ENCODE measurements at regions not wholly inside any gene's neighbourhood (a gene's known extent, or its start where the extent isn't known, plus 50 kb on each side); places are given as distances from the start of the nearest gene placed in this dataset.
"Not testable (repeated sequence)": the region's sequence is repeated elsewhere in the genome, so short reads cannot be mapped to it uniquely, and the experiment has no call there.

DNA sequence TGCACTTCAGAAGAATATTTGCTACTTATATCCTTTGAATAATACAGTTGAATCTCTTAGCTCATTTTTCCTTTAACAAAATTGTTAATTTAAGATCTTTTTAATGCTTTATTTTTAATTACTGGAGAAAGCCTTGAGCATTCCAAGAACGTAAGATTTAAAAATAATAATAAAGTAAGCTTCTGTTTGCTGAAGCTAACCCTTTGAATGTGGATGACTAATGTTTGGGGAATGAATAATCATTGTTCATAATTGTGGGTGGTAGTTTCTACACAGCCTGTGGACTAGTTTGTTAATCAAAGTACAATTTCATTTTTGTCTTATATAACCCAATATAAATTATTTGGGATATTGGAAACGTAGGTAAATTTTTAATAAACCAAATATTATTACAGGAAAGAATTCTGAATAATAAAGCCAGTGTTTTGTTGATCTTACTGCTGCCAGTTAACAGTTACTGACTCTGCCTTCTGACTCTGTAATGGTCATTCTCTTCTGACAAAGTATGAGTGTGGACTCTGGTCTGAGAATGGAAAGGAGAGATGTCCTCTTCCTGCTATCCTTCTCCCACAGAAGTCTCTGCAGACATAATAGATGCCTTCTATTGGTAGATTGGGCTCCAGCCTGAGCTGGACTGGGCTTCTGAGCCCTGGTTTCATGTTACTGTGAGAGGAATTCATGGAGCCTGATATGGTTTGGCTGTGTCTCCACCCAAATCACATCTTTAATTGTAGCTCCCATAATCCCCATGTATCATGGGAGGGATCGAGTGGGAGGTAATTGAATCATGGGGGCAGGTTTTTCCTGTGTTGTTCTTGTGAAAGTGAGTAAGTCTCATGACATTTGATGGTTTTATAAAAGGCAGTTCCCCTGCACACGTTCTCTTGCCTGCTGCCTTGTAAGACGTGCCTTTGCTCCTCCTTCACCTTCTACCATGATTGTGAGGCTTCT is 292.7 kb upstream of the SLC39A10 start:
- no peak for DNase-seq (ENCODE audit: low read depth, low spot score)

DNA sequence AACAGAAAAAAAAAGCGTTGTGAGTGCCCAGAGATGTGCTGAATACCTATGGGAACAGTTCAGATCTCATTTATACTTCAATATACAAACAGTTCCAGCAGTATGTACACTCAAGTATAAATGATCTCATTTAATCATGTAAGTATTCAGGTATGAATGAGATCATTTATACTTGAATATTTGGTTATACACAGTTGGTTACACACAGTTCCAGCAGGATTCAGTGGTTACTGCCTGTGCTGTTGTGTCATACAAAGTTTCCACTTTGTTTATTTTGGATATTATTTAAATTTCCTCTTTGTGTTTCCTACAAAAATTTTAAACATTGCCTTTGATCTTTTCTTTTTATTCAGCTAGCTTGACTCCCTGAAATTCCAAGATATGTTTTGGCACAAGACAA is 293.5 kb upstream of the SLC39A10 start:
- no peak for DNase-seq (ENCODE audit: low read depth, low spot score)
- in situ Hi-C loops (cut with HindIII; ENCODE audit: low pct_unique_long_range_greater_than_20kb, low sequenced_read_pairs): no loop called here

More for the DNA sequence above, 292.7 kb upstream of the SLC39A10 start:
- in situ Hi-C loops (cut with HindIII; ENCODE audit: low pct_unique_long_range_greater_than_20kb, low sequenced_read_pairs): no loop called here

DNA sequence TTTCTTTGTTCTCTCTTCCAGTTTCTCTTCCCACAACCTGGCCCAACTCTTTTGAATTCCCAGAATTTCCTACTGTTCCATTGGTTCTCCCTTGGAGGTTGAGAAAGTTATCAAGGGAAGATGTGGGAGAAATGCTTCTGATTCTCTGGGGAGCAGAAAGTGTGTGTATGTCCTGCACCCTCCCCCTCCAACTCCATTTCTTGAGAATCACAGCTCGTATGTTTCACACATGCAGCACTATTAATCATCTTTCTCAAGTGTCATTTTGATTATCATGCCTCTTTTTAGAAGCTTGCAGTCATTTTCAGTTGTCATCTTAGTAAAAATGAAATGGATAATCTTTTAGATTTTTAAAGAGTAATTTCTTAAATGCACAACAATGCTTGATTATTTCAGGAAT is 296.8 kb upstream of the SLC39A10 start:
- no peak for DNase-seq (ENCODE audit: low read depth, low spot score)
- in situ Hi-C loops (cut with HindIII; ENCODE audit: low pct_unique_long_range_greater_than_20kb, low sequenced_read_pairs): no loop called here

DNA sequence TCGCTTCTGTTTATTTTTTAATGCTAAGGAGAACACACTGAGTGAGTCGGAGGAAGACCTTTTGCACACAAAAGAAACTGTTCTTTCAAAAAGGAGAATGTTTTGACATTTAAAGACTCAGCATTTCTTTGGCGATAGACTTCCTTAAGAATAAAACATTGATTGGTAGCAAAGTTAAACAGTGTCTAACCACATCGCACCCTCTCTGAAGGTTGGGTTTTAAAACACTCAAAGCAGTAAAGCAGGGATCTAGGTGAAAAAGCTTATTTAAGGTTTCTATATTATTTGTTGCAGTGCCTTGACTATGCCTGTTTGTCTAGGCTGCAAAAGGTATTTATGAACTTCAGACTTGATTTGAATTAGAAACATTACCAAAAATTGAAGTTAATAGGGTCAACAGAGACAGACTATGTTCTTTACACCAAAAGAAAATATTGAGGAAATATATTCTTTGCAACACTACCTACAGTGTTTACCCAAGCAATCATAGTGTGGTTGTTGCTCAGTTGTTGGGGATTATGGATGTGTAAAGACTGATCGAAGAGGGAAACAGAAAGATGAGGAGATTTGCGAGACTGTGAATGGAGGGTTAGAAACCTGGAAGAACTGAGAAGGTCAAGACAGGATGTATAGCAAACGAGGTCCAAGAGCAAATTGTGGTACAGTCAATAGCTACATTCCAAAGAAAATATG is 297.8 kb upstream of the SLC39A10 start:
- in situ Hi-C loops (cut with HindIII; ENCODE audit: low pct_unique_long_range_greater_than_20kb, low sequenced_read_pairs): no loop called here
- no peak for DNase-seq (ENCODE audit: low read depth, low spot score)

DNA sequence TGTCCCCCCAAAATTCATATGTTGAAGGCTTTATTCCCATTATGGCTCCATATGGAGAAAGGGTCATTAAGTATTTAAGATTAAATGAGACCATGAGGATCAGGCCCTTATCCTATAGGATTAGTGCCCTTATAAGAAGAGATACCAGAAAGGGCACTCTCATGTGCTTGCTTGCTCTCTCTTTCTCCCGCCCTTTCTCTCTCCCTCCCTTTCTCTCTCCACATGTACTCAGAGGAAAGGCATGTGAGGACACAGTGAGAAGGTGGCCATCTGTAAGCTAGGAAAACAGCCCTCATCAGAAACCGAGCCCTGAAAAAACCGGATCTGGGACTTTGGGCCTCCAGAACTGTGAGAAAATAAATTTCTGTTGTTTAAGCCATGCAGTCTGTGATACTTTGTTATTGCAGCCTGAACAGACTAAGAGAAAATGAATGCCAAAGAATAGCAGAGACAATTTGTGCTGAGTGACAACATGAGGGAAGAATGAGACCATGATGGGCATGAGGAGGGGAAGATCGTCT is 300.0 kb upstream of the SLC39A10 start:
- DNase-seq (ENCODE audit: low read depth, low spot score): no peak
- in situ Hi-C loops (cut with HindIII; ENCODE audit: low pct_unique_long_range_greater_than_20kb, low sequenced_read_pairs): no loop called here

DNA sequence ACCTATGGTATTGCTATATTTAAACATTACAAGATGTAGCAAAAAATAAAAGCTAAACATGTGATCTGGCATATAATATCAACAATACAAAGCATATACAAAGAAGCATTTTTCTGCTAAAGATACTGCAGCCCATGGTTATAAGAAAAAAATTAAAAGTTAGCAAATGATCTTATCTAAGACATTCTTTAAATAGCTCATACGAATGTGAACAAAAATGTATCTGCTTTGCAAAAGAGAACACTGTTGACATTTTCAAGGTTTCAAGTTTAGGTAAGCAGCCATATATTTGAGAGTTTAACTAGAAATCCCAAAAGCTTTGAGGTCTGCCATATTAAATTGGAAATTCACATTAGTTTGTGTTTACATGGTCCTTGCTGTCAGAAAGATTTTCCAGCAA is 301.0 kb upstream of the SLC39A10 start:
- in situ Hi-C loops (cut with HindIII; ENCODE audit: low pct_unique_long_range_greater_than_20kb, low sequenced_read_pairs): no loop called here
- DNase-seq (ENCODE audit: low read depth, low spot score): no peak

DNA sequence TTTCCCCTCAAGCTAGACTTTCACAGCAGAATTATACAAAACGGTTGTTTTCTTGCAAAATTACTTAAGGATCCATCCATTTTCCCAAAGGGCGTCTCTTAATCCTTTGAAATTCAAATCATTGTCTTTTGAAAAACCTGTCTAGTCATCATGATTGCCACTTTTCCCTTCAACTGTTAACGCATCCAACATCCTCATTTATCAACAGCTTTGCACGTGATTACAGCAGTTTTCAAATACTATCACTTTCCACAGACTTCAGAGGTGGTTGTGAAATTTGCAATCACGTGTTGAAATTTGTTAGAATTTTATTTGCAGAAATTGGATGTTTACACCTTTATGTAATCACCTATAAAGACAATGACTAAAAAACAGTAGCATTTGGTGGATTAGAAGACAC is 304.4 kb upstream of the SLC39A10 start:
- in situ Hi-C loops (cut with HindIII; ENCODE audit: low pct_unique_long_range_greater_than_20kb, low sequenced_read_pairs): no loop called here
- DNase-seq (ENCODE audit: low read depth, low spot score): no peak

DNA sequence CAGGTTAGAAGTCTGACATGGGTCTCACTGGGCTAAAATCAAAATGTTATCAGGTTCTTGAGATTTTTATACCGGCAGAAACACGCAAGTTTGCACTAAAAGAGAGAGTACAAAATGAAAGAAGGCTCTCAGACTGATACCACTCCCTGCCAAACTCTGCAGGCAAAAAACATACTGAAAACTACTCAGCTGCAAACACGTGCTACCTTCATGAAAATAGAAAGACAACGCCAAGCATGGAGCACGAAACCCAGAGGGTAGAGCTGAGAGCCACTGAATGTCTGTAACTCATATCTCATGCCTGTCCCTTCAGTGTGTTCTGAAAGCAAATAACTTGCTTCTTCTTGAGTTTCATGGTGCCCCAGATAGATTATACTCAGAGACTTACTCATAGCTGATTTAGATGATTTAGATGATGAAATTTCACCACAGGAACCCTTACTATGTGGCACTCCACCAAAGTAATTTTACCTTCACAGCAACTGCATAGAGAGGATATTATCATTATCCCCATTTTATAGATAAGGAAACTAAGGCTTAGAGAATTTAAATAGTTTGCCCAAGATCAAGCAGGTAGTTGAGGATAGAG is 313.0 kb upstream of the SLC39A10 start:
- in situ Hi-C loops (cut with HindIII; ENCODE audit: low pct_unique_long_range_greater_than_20kb, low sequenced_read_pairs): no loop called here
- no peak for DNase-seq (ENCODE audit: low read depth, low spot score)

DNA sequence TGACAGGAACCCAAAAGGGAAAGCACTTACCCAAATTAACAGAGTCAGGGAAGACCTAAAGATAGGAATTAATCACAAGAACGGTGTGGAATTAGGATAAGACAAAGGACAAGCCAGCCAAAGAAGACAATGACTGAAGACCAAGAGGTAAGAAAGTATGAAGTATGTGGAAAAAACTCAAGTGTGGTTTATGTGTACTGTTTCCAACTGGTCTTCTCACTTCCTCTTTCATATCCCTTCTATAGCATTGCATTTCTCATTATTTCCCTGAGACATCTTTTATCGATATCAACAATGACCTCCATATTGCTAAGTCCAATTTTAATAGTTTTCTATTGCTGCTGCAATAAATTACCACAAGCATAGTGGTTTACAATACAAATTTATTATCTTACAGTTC is 313.5 kb upstream of the SLC39A10 start:
- in situ Hi-C loops (cut with HindIII; ENCODE audit: low pct_unique_long_range_greater_than_20kb, low sequenced_read_pairs): no loop called here
- DNase-seq (ENCODE audit: low read depth, low spot score): no peak

DNA sequence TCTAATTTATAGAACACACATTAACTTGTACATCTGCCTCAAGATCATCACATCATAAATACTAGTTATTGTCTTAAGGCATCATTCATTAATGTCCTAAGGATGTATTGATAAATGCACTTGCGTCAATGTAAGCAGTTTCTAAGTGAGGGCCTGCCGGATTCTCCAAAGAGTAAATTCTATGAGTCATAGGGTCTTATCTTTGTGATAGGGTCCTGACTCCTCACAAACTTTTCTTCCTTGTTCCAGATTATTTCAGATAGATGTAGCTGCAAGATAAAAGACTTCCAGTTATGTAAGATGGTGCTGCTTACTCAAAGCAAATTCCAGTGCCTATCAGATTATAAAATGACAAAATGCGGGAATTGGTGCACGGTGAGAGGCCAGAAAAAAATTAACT is 315.0 kb upstream of the SLC39A10 start:
- DNase-seq (ENCODE audit: low read depth, low spot score): no peak
- in situ Hi-C loops (cut with HindIII; ENCODE audit: low pct_unique_long_range_greater_than_20kb, low sequenced_read_pairs): no loop called here

DNA sequence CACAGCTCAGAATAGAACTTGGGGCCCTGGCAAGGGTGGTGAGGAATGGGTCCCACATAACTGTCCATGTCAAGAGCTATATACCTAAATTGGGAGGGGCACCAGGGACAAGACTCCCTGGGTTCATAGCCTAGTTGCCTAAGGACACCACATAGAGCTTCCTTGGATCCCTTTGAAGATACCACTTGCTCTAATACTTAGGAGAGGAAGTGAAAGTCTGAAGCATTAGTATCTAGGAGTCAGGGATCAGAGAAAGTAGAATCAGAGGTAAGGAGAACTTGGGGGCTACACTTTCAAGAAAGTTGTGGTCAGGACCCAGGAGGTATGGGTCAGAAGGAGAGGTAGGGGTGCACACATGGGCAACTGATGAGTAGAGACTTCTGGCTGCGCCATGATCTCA is 318.2 kb upstream of the SLC39A10 start:
- DNase-seq (ENCODE audit: low read depth, low spot score): no peak
- in situ Hi-C loops (cut with HindIII; ENCODE audit: low pct_unique_long_range_greater_than_20kb, low sequenced_read_pairs): no loop called here

DNA sequence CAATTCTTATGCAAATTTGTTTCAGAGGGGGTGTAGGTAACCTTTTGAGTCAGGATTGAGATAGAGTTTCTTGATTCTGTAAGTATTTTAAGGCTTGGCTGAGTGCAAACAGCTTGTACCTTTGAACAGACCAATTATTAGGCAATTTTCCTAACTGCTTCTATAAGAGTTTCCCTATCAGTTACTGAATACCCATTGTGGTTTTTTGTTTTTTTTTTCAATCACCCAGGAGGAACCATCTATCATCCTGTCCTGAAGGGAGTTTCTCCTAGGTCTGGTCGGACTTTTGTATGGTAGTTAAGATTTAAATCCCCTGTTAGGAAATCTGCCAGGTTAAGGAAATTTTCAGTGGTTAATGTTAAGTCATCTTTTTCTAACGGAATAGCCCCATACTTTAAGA is 319.4 kb upstream of the SLC39A10 start:
- in situ Hi-C loops (cut with HindIII; ENCODE audit: low pct_unique_long_range_greater_than_20kb, low sequenced_read_pairs): no loop called here
- no peak for DNase-seq (ENCODE audit: low read depth, low spot score)

DNA sequence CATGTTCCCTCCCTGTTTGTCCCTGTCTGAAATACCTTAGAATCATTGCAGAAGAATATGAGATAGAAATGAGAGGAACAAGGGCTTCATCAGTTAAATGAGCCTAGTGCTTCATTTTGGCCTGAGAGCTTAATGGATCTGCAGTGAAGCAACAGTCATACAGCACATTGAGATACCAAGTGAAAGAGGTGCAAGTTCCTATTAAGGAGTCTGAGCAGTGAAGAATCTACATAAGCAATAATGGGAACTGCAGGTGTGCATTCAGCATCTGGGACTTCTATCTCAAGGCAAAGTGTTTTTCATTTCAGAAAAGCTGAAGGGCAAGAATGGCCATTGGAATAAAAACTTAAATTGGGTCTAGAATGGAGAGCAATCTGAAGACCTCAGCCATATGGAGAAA is 323.2 kb upstream of the SLC39A10 start:
- in situ Hi-C loops (cut with HindIII; ENCODE audit: low pct_unique_long_range_greater_than_20kb, low sequenced_read_pairs): no loop called here
- no peak for DNase-seq (ENCODE audit: low read depth, low spot score)

DNA sequence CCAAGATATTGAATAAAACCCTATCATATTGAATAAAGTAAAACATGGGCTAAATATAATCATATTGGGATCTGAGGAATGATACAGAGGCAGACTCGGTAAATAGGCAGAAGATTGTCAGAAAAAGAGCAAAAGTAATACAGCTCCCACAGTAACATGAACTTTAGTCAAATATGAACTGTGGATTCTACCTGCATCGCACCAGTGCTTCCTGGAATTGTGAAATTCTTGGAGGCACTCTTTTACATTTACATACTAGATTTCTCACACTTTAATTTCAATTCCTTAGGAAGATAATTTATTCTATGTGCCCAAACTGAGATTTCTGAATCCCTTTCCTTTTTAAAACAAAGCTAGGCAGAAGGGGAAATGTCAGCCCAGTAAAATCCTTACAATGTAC is 325.1 kb upstream of the SLC39A10 start:
- in situ Hi-C loops (cut with HindIII; ENCODE audit: low pct_unique_long_range_greater_than_20kb, low sequenced_read_pairs): no loop called here
- DNase-seq (ENCODE audit: low read depth, low spot score): no peak

DNA sequence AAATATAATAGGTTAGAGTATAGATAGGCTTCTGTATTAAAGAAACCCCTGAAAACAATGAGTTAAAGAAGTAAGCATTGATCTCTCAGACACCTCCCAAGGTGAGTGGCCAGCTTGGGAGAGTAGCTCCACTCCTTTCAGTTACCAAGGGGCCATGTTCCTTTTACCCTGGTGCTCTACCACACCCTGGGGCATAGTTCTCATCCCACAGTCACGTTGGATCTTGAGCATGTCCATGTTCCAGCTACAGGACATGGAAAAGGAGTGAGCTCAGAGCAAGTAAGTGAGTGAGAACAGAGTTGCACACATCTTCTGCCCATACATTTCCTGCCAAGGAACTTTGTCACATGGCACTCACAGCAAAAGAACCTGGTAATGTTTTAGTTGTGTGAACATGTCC is 325.9 kb upstream of the SLC39A10 start:
- DNase-seq (ENCODE audit: low read depth, low spot score): no peak
- in situ Hi-C loops (cut with HindIII; ENCODE audit: low pct_unique_long_range_greater_than_20kb, low sequenced_read_pairs): no loop called here

DNA sequence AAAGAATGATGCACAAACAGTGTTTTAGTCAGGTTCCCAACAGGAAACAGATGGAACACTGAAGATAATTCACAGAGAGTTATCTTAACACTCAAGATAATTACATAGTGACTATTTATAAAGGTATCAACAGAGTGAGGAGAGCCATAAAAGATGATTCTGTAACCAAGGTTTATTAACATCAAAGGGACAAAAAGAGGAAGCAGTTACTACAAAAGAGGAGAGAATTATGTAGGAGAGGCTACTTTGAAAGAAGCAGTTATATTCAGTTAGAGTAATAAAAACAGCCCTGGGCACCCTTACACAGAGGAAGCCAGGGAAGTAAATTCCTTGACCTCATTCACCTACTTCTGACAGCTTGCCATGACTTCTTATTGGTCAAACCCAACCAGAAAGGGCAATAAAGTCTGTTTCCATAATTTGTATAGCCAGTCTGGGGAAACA is 326.5 kb upstream of the SLC39A10 start:
- no peak for DNase-seq (ENCODE audit: low read depth, low spot score)
- in situ Hi-C loops (cut with HindIII; ENCODE audit: low pct_unique_long_range_greater_than_20kb, low sequenced_read_pairs): no loop called here

DNA sequence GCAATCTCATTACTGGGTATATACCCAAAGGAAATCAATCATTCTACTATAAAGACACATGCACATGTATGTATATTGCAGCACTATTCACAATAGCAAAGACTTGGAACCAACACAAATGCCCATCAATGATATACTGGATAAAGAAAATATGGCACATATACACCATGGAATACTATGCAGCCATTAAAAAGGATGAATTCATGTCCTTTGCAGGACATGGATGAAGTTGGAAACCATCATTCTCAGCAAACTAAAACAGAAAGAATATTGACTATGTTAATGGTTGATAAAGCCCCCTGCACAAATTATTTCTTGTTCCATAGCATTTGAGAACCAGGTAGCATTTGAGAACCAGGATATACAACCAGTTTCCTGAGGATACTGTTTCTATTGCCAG is 327.2 kb upstream of the SLC39A10 start:
- DNase-seq (ENCODE audit: low read depth, low spot score); in situ Hi-C loops (cut with HindIII; ENCODE audit: low pct_unique_long_range_greater_than_20kb, low sequenced_read_pairs): not testable (repeated sequence)

DNA sequence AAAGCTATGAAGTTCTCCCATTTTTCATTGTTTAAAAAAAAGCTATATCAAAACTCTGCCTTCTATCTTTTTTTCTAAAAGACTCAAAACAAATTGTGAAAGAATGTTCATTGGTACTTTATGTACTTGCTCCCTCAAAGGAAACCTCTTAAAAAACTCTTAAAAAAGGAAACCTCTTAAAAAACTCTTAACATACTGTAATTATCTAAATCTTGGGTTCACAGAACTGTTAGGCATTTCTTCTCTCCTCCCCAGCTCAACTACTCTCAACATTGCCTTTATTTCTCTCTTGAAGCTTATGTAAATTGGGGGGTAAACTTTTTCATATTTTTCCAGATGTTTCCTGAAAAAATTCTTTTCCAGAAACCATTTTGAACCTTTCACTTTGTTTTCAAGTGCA is 330.5 kb upstream of the SLC39A10 start:
- DNase-seq (ENCODE audit: low read depth, low spot score): no peak
- in situ Hi-C loops (cut with HindIII; ENCODE audit: low pct_unique_long_range_greater_than_20kb, low sequenced_read_pairs): no loop called here
